Endothelial cell of umbilical vein (primary cell): ENCODE measurements at regions not wholly inside any gene's neighbourhood (a gene's known extent, or its start where the extent isn't known, plus 50 kb on each side); places are given as distances from the start of the nearest gene placed in this dataset.

Experiments
- BruUV-seq: library from RNA; stranded (reverse); fragments of 400-500 nt; replicated peaks from 2 replicates; lab custom pipeline; 2021; lab: Mats Ljungman, UMichigan
- CTCF ChIA-PET: fragments of 300-600, 350-600 bp; sonication (Branson Sonifier 250); formaldehyde crosslinking; loops from one replicate; lab custom pipeline; 2021; ENCODE audit warnings: antibody characterized with exemption, inconsistent platforms; lab: Charles Lee
- POLR2A ChIA-PET: fragments of 300-600, 350-600 bp; sonication (Branson Sonifier 250); formaldehyde crosslinking; loops from one replicate; lab custom pipeline; 2021; ENCODE audit warnings: antibody characterized with exemption, inconsistent platforms; lab: Charles Lee
- DNase-seq: peaks from one replicate; pipeline ENCODE4 v3.0.0-alpha.2; 2011; ENCODE audit warnings: low read depth, low spot score
- FAIRE-seq: peaks from 2 replicates; lab custom pipeline; 2011; peaks lifted over from hg19 to GRCh38; lab: Jason Lieb, UNC
- H2AFZ ChIP-seq: 2 replicates; pipeline ENCODE4 v1.6.0; 2012; ENCODE audit warnings: low read depth, low read length, control low read depth, inconsistent platforms
- H3K27ac ChIP-seq: 2 replicates; pipeline ENCODE4 v1.5.1; 2011; ENCODE audit warnings: low read depth, mild to moderate bottlenecking, control low read depth, low read length, moderate library complexity; ENCODE audit not compliant: insufficient read depth
- H3K27me3 ChIP-seq, 2 experiments: 2 replicates each; pipeline versions ENCODE4 v1.6.0 to v1.6.1; 2011; ENCODE audit warnings: low read length in 2 of 2, mixed read lengths in 1 of 2; ENCODE audit not compliant: control insufficient read depth in 2 of 2, insufficient read depth in 2 of 2
- H3K36me3 ChIP-seq, 2 experiments: 2 replicates in 1 of 2; 3 replicates in 1 of 2; pipeline ENCODE4 v1.5.1; 2011; ENCODE audit warnings: low read length in 2 of 2, mild to moderate bottlenecking in 1 of 2, moderate library complexity in 1 of 2; ENCODE audit not compliant: control insufficient read depth in 2 of 2, insufficient read depth in 2 of 2; ENCODE audit errors: extremely low read depth in 1 of 2
- H3K4me1 ChIP-seq: 3 replicates; pipeline ENCODE4 v1.5.1; 2011; ENCODE audit warnings: mild to moderate bottlenecking, low read length; ENCODE audit not compliant: control insufficient read depth, insufficient read depth; ENCODE audit errors: extremely low read depth
- H3K4me2 ChIP-seq: 2 replicates; pipeline ENCODE4 v1.6.1; 2011; ENCODE audit warnings: low read length, control low read depth, mixed read lengths; ENCODE audit not compliant: insufficient read depth
- H3K4me3 ChIP-seq, 3 experiments: fragments of 200-600 bp in 1 of 3; sonication (generic), shearing (Covaris generic) in 1 of 3; replicated peaks in 1 of 3; 2 replicates each; pipeline ENCODE4 v1.5.1; 2011 to 2016; ENCODE audit warnings: control low read depth in 3 of 3, low read length in 3 of 3, mild to moderate bottlenecking in 2 of 3, inconsistent platforms in 1 of 3, low read depth in 1 of 3, moderate library complexity in 1 of 3; ENCODE audit not compliant: insufficient read depth in 1 of 3
- H3K79me2 ChIP-seq: 2 replicates; pipeline ENCODE4 v1.6.0; 2012; ENCODE audit warnings: low read length, inconsistent platforms; ENCODE audit not compliant: control insufficient read depth, insufficient read depth
- H3K9ac ChIP-seq: replicated peaks from 2 replicates; pipeline ENCODE3; 2011; ENCODE audit warnings: low read length, control low read depth; ENCODE audit not compliant: insufficient read depth; ENCODE audit errors: extremely low read depth
- H3K9me1 ChIP-seq: replicated peaks from 3 replicates; pipeline ENCODE4 v1.6.0; 2011; ENCODE audit warnings: mild to moderate bottlenecking, low read length; ENCODE audit not compliant: control insufficient read depth, insufficient read depth; ENCODE audit errors: extremely low read depth
- H3K9me3 ChIP-seq: replicated peaks from 2 replicates; pipeline ENCODE4 v1.5.1; 2012; ENCODE audit warnings: low read length, inconsistent platforms; ENCODE audit not compliant: control insufficient read depth, insufficient read depth
- H4K20me1 ChIP-seq: replicated peaks from 2 replicates; pipeline ENCODE3; 2011; ENCODE audit warnings: mild to moderate bottlenecking, low read length; ENCODE audit not compliant: control insufficient read depth, insufficient read depth; ENCODE audit errors: extremely low read depth
- EZH2 ChIP-seq: IDR thresholded peaks from 2 replicates; pipeline ENCODE4 v1.6.1; 2012; ENCODE audit warnings: borderline replicate concordance, low read depth, mild to moderate bottlenecking, moderate library complexity, low read length, inconsistent platforms; ENCODE audit not compliant: severe bottlenecking
- GATA2 ChIP-seq: IDR thresholded peaks from 2 replicates; pipeline ENCODE4 v1.7.0; 2011; ENCODE audit warnings: low read depth, mild to moderate bottlenecking, moderate library complexity, mixed read lengths, low read length; ENCODE audit not compliant: insufficient read length, insufficient read depth
- MAX ChIP-seq: IDR thresholded peaks from 2 replicates; pipeline ENCODE4 v1.6.1; 2011; ENCODE audit not compliant: insufficient read depth, insufficient read length
- MYC ChIP-seq: IDR thresholded peaks from one replicate; pipeline ENCODE4 v1.6.1; 2011; ENCODE audit warnings: mild to moderate bottlenecking, low read depth, low read length
- POLR2A ChIP-seq: IDR thresholded peaks from 2 replicates; pipeline ENCODE4 v1.6.1; 2012; ENCODE audit warnings: low read depth, mild to moderate bottlenecking, control low read depth, low read length
- POLR2AphosphoS5 ChIP-seq: IDR thresholded peaks from 2 replicates; pipeline ENCODE4 v1.6.1; 2012; ENCODE audit warnings: low read depth, mild to moderate bottlenecking, control low read depth, low read length, moderate library complexity; ENCODE audit not compliant: insufficient read depth
- dilution Hi-C: fragments of 300-500 bp; cut with MboI; formaldehyde crosslinking; loops from one replicate; pipeline ENCODE4 v1.15.0; 2019; ENCODE audit warnings: low sequenced_read_pairs; ENCODE audit not compliant: extremely low pct_ligation_motif_present
- intact Hi-C: fragments of 100-400 bp; cut with micrococcal nuclease; formaldehyde crosslinking; loops from one replicate; pipeline ENCODE4 v1.10.0; 2022
- TF ChIP-seq, protein P1 (sequence below), 2 donors: IDR thresholded peaks; 1 replicate in 1 of 2; 2 replicates in 1 of 2; pipeline ENCODE4 v1.5.1; 2011; ENCODE audit warnings: low read length in 2 of 2, mild to moderate bottlenecking in 2 of 2, moderate library complexity in 2 of 2, control low read depth in 1 of 2, inconsistent platforms in 1 of 2, low read depth in 1 of 2; ENCODE audit not compliant: insufficient read depth in 1 of 2; ENCODE audit errors: extremely low read depth in 1 of 2

DNA sequence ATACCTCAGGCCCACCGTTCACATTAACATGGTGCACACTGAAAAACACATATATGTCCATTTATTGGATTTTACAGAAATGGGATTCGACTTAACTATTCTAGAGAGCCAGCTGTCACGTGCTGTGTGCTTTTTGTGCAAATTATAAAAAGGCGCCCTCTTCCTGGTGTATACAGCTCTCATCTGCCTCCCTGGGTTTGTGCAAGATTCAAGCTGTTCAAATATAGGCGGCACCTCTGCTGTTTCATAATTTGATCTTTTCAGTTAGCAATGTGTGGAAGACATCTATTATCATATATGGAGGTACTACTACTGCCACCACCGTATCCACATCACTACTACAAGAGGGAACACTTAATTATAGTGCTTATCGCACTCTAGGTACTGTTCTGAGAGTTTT, 187.6 kb downstream of the EBLN2 start:
- ChIA-PET CTCF (no interaction called here), POLR2A (no interaction called here)
- no peaks in the 10 kb centered on the region for H3K79me2 ChIP-seq
- TF ChIP-seq MYC (no peak), EZH2 (no peak), GATA2 (no peak), POLR2A (no peak), MAX (no peak), POLR2AphosphoS5 (no peak)
- TF ChIP-seq, protein P1, sequence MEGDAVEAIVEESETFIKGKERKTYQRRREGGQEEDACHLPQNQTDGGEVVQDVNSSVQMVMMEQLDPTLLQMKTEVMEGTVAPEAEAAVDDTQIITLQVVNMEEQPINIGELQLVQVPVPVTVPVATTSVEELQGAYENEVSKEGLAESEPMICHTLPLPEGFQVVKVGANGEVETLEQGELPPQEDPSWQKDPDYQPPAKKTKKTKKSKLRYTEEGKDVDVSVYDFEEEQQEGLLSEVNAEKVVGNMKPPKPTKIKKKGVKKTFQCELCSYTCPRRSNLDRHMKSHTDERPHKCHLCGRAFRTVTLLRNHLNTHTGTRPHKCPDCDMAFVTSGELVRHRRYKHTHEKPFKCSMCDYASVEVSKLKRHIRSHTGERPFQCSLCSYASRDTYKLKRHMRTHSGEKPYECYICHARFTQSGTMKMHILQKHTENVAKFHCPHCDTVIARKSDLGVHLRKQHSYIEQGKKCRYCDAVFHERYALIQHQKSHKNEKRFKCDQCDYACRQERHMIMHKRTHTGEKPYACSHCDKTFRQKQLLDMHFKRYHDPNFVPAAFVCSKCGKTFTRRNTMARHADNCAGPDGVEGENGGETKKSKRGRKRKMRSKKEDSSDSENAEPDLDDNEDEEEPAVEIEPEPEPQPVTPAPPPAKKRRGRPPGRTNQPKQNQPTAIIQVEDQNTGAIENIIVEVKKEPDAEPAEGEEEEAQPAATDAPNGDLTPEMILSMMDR (IDR thresholded peaks at IDR 0.05; ENCODE audit: extremely low read depth in 1 of 2, insufficient read depth in 1 of 2, low read depth in 1 of 2, low read length in 2 of 2): no peak
- H3K4me2 ChIP-seq: no peak overlapping the region
- H2AFZ ChIP-seq: no peak overlapping the region
- no peaks in the 10 kb centered on the region for H3K27me3 ChIP-seq
- no TSS peak for BruUV-seq
- no peaks in the 10 kb centered on the region for H4K20me1 ChIP-seq
- H3K36me3 ChIP-seq: no peaks in the 10 kb centered on the region
- DNase-seq: no peak
- no peak overlapping the region for H3K27ac ChIP-seq
- H3K4me3 ChIP-seq: no peak overlapping the region
- intact Hi-C loops: no loop called here
- no peak for FAIRE-seq
- no peaks in the 10 kb centered on the region for H3K9me3 ChIP-seq
- H3K4me1 ChIP-seq: no peaks in the 10 kb centered on the region
- no peak overlapping the region for H3K9ac ChIP-seq
- dilution Hi-C loops: no loop called here
- no peaks in the 10 kb centered on the region for H3K9me1 ChIP-seq

- ChIA-PET POLR2A (no interaction called here), CTCF (no interaction called here)
- Histone ChIP-seq H3K27me3 (no peaks in the 10 kb centered on the region), H3K9ac (no peak overlapping the region), H2AFZ (no peak overlapping the region), H3K79me2 (no peaks in the 10 kb centered on the region), H3K36me3 (no peaks in the 10 kb centered on the region), H3K4me3 (no peak overlapping the region), H3K4me2 (no peak overlapping the region), H3K4me1 (no peaks in the 10 kb centered on the region), H3K9me3 (no peaks in the 10 kb centered on the region), H3K27ac (no peak overlapping the region), H4K20me1 (no peaks in the 10 kb centered on the region), H3K9me1 (no peaks in the 10 kb centered on the region)
- no peak for TF ChIP-seq MAX
- intact Hi-C loops (no loop called here), dilution Hi-C loops (no loop called here)
- DNase-seq (no peak), FAIRE-seq (no peak)
- BruUV-seq: no TSS peak
Measured at GRCh38 chr3:73254062-73254461, 192.6 kb downstream of the EBLN2 start.
